Stimulated activated CD8-positive, alpha-beta memory T cell treated with anti-CD3 and anti-CD28 coated beads, Interleukin-2, amount 100 ng/mL, for 48 hours (primary cell): ENCODE measurements at regions not wholly inside any gene's neighbourhood (a gene's known extent, or its start where the extent isn't known, plus 50 kb on each side); places are given as distances from the start of the nearest gene placed in this dataset.

ENCODE experiments used
- DNase-seq, 2 donors: peaks; one replicate each; pipeline ENCODE4 v3.0.0-alpha.2; 2020; ENCODE audit warnings: low read depth in 2 of 2

- DNase-seq = no peak
Observed at GRCh38 chr13:77423296-77423695, 96.4 kb upstream of the MYCBP2 start.

DNA sequence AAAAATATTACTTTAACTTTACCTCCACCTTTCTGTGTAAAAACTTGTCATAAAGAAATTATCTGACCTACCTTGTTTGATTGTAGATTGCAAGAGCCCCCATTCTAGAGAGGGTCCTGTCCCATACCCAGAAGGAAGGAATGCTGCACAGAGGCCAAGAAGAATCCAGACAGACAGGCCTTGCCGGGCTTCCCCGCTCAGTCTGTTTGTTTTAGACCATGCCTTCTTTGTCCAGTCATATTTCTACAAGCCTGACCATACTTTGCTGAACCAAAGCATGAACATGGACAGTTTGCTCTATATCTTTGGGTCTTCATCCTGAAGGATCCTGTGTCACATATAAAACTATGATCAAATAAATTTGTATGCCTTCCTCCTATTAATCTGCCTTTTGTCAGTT is 95.8 kb upstream of the MYCBP2 start:
- DNase-seq = no peak

- no peak for DNase-seq
Observed at GRCh38 chr13:77417897-77418296, 91.0 kb upstream of the MYCBP2 start.

GRCh38 chr13:77416666-77417212 is 89.8 kb upstream of the MYCBP2 start:
- DNase-seq = no peak

DNA sequence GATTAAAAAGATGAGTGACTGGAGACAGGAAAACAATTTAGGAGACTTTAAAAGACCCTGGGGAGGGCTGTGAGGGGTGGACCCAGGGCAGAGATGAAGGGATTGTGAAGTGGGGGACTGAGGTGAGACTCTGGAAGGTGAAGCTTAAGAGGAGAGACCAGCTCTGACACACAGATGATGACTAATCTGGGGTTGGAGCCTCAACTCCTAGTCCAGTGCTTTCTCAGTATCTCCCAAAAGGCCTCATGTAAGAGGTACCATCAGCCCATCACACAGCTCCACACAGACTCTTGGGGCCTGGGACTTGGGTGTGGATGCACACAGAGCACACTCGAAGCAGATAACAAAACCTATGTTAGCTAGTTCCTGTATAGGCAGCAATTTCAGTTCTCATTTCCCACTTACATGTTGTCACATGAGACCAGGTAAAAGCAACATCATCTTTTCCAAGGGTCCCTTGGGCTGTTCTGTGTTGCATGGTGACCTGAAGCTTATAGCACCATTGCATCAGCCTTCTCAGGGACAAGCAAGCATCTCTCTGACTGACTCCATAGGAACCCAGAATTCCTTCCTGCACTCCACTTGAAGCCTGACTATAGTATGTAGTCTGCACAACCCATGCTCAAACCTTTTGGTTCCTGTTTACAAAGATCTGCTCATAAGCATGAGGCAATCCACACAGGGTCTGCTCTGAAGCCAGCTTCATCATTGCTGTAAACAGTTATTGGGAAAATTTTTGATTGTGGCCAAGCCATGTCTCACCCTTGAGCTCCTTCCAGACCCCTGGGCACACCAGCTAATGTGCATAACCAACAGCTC is 88.6 kb upstream of the MYCBP2 start:
- no peak for DNase-seq

DNA sequence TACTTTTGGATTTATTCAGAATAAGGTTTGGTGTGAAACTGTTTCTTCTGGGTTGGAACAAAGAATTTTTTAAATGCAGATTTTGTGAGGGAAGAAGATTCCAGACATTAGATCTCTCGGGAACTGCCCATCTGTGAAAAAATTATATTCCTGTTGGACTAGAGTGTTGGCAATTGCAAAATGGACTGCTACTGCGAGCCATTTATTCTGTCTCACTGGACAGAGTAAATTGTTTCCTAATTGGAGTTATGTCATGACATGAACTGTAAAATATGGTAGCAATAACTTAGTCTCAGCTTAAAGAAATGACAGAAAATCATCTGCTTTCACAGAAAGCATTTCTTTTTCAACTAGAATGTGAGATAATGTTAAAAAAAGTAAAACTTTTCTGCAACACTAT is 86.0 kb upstream of the MYCBP2 start:
- no peak for DNase-seq

DNA sequence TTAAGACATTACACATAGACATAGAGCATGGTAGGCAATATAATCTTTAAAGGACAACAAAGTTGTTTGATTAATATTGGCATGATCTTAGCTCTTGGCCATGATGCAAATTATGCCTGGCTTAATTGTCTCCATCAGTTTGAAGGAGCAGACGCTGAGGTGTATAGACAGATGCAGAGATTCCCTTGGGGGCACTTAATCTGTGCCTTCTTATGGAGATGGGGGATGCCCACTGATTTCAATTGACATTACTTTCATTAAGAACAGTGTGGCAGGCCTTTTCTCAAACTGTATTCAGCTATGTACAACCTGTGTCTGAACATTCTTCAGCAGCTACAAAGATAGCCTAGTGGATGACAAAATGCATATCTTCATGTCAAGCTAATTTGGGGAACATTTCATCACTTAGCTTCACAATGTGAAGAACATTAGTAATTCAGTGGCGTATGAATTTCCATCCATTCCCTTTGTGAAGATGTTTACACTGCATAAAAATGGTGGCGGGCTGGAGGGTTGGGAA is 85.3 kb upstream of the MYCBP2 start:
- DNase-seq = no peak

DNA sequence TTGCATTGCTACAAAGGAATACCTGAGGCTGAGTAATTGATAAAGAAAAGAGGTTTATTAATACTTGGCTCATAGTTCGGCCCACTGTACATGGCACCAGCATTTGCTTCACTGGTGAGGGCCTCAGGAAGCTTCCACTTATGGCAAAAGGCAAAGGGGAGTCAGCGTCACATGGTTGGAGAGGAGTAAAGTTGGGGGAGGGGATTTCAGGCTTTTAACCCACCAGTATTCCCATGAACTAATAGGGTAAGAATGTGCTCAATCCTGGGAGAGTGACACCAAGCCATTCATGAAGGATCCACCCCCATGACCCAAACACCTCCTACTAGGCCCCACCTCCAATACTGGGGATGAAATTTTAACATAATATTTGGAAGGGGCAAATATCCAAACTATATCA is 82.5 kb upstream of the MYCBP2 start:
- no peak for DNase-seq

GRCh38 chr13:77406644-77407440 is 79.9 kb upstream of the MYCBP2 start:
- no peak for DNase-seq

DNA sequence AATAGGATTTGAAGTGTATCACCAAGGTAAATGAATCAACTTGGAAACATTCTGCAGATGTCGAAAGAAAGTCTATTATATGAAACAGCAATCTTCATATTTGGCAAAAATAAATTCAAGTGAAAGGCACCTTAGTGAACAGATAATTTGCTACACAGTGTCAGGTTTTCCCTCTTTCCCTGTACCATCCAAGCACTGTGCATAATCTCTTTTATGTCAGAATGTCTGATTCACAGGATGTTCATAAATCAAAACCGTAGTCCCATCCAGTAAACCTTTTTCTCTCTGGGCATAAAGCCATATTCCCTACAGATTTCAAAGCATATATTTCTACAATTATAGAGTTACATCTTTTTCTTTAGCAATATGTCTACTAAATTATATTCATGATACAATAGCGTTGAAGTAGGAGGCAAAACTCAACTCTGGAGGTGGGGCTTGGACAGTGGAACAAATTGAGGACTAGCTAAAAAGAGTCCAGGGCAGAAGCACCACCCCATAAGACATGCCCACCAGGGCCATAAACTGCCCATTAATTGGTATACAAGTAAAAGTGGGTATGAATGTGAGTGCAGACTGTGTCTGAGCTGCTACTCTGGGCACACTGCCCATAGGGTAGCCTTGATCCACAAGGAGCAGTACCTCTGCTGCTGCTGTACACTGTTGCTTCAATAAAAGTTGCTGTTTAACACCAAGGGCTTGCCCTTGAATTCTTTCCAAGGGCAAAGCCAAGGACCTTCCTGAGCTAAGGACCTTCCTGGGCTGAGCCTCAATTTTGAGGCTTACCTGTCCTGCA is 72.1 kb upstream of the MYCBP2 start:
- DNase-seq = no peak

- no peak for DNase-seq
Observed at GRCh38 chr13:77397636-77398035, 70.7 kb upstream of the MYCBP2 start.

- DNase-seq = no peak
Observed at GRCh38 chr13:77391475-77391874, 64.6 kb upstream of the MYCBP2 start.

DNA sequence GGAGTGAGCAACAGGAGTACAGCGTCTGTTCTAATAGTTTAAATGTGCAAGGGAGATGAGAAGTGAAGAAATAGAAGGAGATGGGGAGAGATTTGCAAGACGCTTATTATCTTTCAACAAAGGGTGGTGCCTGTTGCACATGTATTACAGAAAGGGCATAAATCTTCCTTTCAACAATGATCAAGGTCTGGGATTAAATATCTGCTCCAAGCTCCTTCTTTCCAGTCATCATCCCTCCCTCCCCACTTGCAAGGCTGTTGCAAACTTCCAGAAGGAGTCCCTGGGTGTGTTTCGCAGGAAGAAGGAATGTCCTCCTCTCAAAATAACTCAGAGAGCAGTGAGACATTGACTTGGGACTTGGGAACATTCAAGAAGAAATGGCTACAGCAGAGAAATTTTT is 63.5 kb upstream of the MYCBP2 start:
- no peak for DNase-seq

DNA sequence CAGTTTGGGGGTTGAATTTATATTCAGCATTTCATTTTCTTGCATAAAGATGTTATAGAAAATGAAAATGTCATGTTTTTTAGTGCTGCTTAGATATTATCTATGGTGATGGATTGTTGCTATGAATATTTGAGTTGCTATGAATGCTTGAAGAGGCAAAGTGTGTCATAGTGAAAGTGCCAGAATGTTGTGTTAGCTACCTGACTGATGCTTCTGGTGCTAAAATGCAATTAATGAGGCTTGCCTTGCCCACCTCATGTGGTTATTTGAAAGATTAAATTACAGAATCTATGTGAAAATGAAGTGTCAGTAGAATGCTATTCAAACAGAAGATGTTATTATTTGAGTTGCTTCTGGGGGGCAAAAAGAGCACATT is 62.7 kb upstream of the MYCBP2 start:
- no peak for DNase-seq

GRCh38 chr13:77388944-77389624 is 62.2 kb upstream of the MYCBP2 start:
- DNase-seq = peak in 1 of 2 donors; percentile 1

GRCh38 chr13:77387607-77388200 is 60.8 kb upstream of the MYCBP2 start:
- no peak for DNase-seq

- no peak for DNase-seq
Observed at GRCh38 chr13:77386880-77387606, 60.1 kb upstream of the MYCBP2 start.

DNA sequence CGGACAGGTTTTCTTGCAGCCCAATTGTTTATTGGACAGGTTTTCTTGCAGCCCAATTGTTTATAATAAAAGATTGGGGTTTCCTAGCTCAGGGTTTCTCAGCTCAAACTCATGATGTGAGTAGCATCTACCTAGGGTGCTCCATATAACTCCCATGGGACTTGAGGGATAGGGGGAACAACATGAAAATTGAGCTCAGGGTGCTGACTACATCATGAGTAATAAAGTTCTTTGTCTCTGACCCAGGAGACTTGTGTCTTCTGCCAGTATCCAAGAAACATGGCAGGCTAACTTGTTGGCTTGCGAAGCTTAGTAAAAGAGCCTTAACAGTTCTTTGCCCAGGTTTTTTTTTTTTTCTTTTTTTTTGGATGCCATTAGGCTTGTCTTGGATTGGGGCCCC is 59.2 kb upstream of the MYCBP2 start:
- no peak for DNase-seq

DNA sequence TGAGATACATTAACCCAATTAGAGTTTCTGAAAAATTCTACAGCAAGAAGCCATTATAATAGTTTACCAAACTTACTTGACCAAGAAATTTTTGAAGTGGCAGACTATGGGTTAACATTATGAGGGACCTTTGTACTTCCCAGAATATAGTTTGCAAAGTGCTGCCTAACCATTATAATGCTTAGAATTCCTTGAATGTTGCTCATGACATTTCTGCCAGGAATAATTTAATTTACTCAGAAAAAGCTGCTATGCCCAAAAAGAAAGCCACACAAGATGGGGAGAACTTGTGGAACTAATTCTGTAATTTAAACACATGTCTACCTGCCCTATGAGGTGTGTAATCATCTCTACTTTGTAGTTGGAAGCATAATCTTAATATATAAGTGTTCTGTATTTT is 58.1 kb upstream of the MYCBP2 start:
- DNase-seq = no peak

- DNase-seq = no peak
Observed at GRCh38 chr13:77383097-77383496, 56.2 kb upstream of the MYCBP2 start.
